NCI-H748 treated with DMSO at 0.1 percent for 48 hours (cell line): ENCODE measurements at regions not wholly inside any gene's neighbourhood (a gene's known extent, or its start where the extent isn't known, plus 50 kb on each side); places are given as distances from the start of the nearest gene placed in this dataset.
"Not testable (repeated sequence)": the region's sequence is repeated elsewhere in the genome, so short reads cannot be mapped to it uniquely, and the experiment has no call there.

Source experiments
- DNase-seq: peaks from one replicate; lab custom pipeline; 2025; lab: John Stamatoyannopoulos, UW

GRCh38 chr9:38127271-38127839 lies 58.3 kb upstream of the SHB start:
- DNase-seq: no peak

DNA sequence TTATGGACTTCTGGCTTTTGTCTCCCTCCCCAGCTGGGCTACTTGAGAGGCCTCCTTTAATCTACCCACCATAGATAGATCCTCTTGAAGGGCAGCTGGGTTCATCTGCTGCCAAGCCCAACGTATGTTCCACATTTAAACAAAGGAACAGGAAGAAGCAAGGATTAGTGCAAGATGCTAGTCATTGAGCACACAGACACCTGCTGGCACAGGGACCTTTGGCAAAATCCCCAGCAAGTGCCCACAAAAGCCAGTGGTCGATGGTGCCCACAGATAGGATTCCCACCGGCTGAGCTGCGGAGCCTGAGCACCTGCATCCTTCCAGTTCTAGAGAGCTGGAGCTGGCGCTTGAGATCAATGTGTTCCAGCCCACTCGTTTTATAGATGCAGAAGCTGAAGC lies 57.7 kb upstream of the SHB start:
- no peak for DNase-seq

DNA sequence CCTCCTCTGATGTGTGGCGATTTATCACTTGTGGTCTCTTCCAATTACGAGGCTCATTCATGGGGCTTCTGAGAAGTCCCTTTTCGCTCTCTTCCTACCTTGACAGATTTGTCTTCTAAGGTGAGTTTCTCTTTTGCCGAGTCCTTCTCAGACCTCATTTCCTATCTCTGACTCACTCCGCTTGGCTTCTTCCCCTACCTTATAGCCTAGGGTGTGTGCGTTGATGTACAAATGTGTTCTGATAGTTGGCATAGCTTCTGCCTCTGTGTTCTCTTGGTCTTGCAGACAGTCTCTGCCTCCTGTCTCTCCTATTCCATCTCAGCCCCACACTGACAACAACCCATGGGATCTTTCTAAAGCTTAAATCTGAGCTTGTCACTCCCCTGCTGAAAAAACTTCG lies 56.9 kb upstream of the SHB start:
- no peak for DNase-seq

DNA sequence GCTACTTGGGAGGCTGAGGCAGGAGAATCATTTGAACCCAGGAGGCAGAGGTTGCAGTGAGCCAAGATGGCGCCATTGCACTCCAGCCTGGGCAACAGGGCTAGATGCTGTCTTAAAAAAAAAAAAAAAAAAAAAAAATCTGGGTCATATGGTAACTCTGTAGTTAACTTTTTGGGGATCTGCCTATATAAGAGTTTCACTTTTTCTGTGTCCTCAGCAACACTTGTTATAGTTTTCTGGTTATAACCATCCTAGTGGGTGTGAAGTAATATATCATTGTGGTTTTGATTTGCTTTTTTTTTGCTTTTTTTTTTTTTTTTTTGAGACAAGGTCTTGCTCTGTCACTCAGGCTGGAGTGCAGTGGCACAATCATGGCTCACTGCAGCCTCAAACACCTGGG lies 54.3 kb upstream of the SHB start:
- DNase-seq: not testable (repeated sequence)

DNA sequence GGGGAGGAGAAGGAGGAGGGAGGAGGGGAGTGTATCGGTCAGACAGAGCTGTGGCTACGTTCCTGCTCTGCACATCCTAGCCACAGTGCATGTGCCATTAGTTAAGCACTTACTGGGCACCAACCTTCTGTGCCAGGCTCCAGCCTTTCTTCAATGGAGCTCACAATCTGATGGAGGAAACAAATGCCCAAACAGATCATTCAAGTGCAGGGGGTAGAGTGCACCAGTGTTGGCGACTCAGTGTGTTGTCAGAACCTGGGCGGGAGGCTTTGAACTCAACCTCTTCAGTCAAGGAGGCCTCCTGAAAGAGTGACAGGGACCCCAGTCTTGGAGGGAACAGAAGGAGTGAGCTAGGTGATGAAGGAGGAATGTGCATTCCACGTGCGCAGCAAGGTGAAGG lies 51.9 kb upstream of the SHB start:
- DNase-seq: no peak

- DNase-seq: no peak
Observed at GRCh38 chr9:38119560-38120236, 50.7 kb upstream of the SHB start.

- no peak for DNase-seq
Observed at GRCh38 chr9:38118862-38119438, 49.9 kb upstream of the SHB start.
